Stimulated activated naive CD8-positive, alpha-beta T cell treated with anti-CD3 and anti-CD28 coated beads, Interleukin-15, amount 100 ng/mL, for 72 hours (primary cell): ENCODE measurements at regions not wholly inside any gene's neighbourhood (a gene's known extent, or its start where the extent isn't known, plus 50 kb on each side); places are given as distances from the start of the nearest gene placed in this dataset.
A peak's percentile ranks its signal among the peaks of the same experiment; 100 is the strongest.
"Not testable (repeated sequence)": the region's sequence is repeated elsewhere in the genome, so short reads cannot be mapped to it uniquely, and the experiment has no call there.

ENCODE experiments used
- ATAC-seq: fragments of 150-1000 bp; cut with Tn5 transposase; 2 replicates; pipeline ENCODE4 v1.10.0; 2021; ENCODE audit warnings: mild to moderate bottlenecking, moderate library complexity
- DNase-seq, 2 donors: peaks; one replicate each; pipeline ENCODE4 v3.0.0; 2021 to 2022
- H3K27ac Mint-ChIP-seq, 2 donors: one replicate each; pipeline ENCODE4 v1.8.0; 2022; ENCODE audit warnings: mild to moderate bottlenecking in 2 of 2, mixed read lengths in 2 of 2, moderate library complexity in 2 of 2
- H3K27me3 Mint-ChIP-seq: one replicate; pipeline ENCODE4 v1.8.0; 2022; ENCODE audit warnings: mixed read lengths
- H3K4me1 Mint-ChIP-seq: one replicate; pipeline ENCODE4 v1.8.0; 2022; ENCODE audit warnings: mild to moderate bottlenecking, mixed read lengths
- H3K4me3 Mint-ChIP-seq, 2 donors: one replicate each; pipeline ENCODE4 v1.8.0; 2022; ENCODE audit warnings: mild to moderate bottlenecking in 2 of 2, mixed read lengths in 2 of 2, moderate library complexity in 1 of 2
- H3K9me3 Mint-ChIP-seq, 2 donors: one replicate each; pipeline ENCODE4 v1.8.0; 2022; ENCODE audit warnings: mixed read lengths in 2 of 2

- no peaks in the 10 kb centered on the region for H3K9me3 Mint-ChIP-seq
- peak overlapping the region; percentile 85 to 90 for H3K27ac Mint-ChIP-seq
- DNase-seq = peak; percentile 32 to 35
- peak overlapping the region; percentile 37 to 60 for H3K4me3 Mint-ChIP-seq
- no peaks in the 10 kb centered on the region for H3K27me3 Mint-ChIP-seq
- H3K4me1 Mint-ChIP-seq = peaks cover 42% of the 10 kb centered on the region
- ATAC-seq = peak; percentile 79
Observed at GRCh38 chr1:228938537-228938901, 203.2 kb downstream of the RHOU start.

GRCh38 chr1:228939001-228939691 is 203.9 kb downstream of the RHOU start:
- no peaks in the 10 kb centered on the region for H3K27me3 Mint-ChIP-seq
- H3K4me1 Mint-ChIP-seq = peaks cover 42% of the 10 kb centered on the region
- DNase-seq (no peak), ATAC-seq (no peak)
- no peaks in the 10 kb centered on the region for H3K9me3 Mint-ChIP-seq
- no peak overlapping the region for H3K4me3 Mint-ChIP-seq
- H3K27ac Mint-ChIP-seq = peak overlapping the region in 1 of 2 donors; percentile 90

GRCh38 chr1:228939881-228940392 is 204.7 kb downstream of the RHOU start:
- H3K27me3 Mint-ChIP-seq = no peaks in the 10 kb centered on the region
- no peak for DNase-seq
- H3K9me3 Mint-ChIP-seq = no peaks in the 10 kb centered on the region
- H3K27ac Mint-ChIP-seq = no peak overlapping the region
- H3K4me3 Mint-ChIP-seq = no peak overlapping the region
- peaks cover 42% of the 10 kb centered on the region for H3K4me1 Mint-ChIP-seq
- no peak for ATAC-seq

GRCh38 chr1:228940526-228940925 is 205.2 kb downstream of the RHOU start:
- no peaks in the 10 kb centered on the region for H3K9me3 Mint-ChIP-seq
- peaks cover 41% of the 10 kb centered on the region for H3K4me1 Mint-ChIP-seq
- DNase-seq = no peak
- no peak for ATAC-seq
- no peak overlapping the region for H3K27ac Mint-ChIP-seq
- no peak overlapping the region for H3K4me3 Mint-ChIP-seq
- H3K27me3 Mint-ChIP-seq = no peaks in the 10 kb centered on the region

- Mint-ChIP-seq H3K4me3 (no peak overlapping the region), H3K9me3 (no peaks in the 10 kb centered on the region), H3K4me1 (peaks cover 37% of the 10 kb centered on the region), H3K27ac (no peak overlapping the region), H3K27me3 (no peaks in the 10 kb centered on the region)
- ATAC-seq (no peak), DNase-seq (no peak)
Observed at GRCh38 chr1:228940926-228941325, 205.6 kb downstream of the RHOU start.

- DNase-seq (no peak), ATAC-seq (no peak)
- H3K27me3 Mint-ChIP-seq = no peaks in the 10 kb centered on the region
- peaks cover 30% of the 10 kb centered on the region for H3K4me1 Mint-ChIP-seq
- no peaks in the 10 kb centered on the region for H3K9me3 Mint-ChIP-seq
- no peak overlapping the region for H3K4me3 Mint-ChIP-seq
- H3K27ac Mint-ChIP-seq = no peak overlapping the region
Observed at GRCh38 chr1:228941666-228942065, 206.4 kb downstream of the RHOU start.

- ATAC-seq = no peak
- no peaks in the 10 kb centered on the region for H3K9me3 Mint-ChIP-seq
- no peak for DNase-seq
- H3K27ac Mint-ChIP-seq = no peak overlapping the region
- no peak overlapping the region for H3K4me3 Mint-ChIP-seq
- peaks cover 12% of the 10 kb centered on the region for H3K4me1 Mint-ChIP-seq
- H3K27me3 Mint-ChIP-seq = no peaks in the 10 kb centered on the region
Observed at GRCh38 chr1:228943436-228943835, 208.2 kb downstream of the RHOU start.

GRCh38 chr1:228944296-228944695 is 209.0 kb downstream of the RHOU start:
- Mint-ChIP-seq H3K9me3 (no peaks in the 10 kb centered on the region), H3K4me1 (peaks cover 4% of the 10 kb centered on the region), H3K27ac (no peak overlapping the region), H3K4me3 (no peak overlapping the region), H3K27me3 (no peaks in the 10 kb centered on the region)
- ATAC-seq (no peak), DNase-seq (no peak)

- H3K4me3 Mint-ChIP-seq = no peak overlapping the region
- no peak for ATAC-seq
Observed at GRCh38 chr1:228944935-228945371, 209.7 kb downstream of the RHOU start.

GRCh38 chr1:228945885-228946284 is 210.6 kb downstream of the RHOU start:
- H3K27ac Mint-ChIP-seq = no peak overlapping the region
- H3K27me3 Mint-ChIP-seq = no peaks in the 10 kb centered on the region
- no peaks in the 10 kb centered on the region for H3K9me3 Mint-ChIP-seq
- ATAC-seq (no peak), DNase-seq (no peak)
- H3K4me1 Mint-ChIP-seq = no peaks in the 10 kb centered on the region
- no peak overlapping the region for H3K4me3 Mint-ChIP-seq

More at GRCh38 chr1:228944935-228945371, 209.7 kb downstream of the RHOU start:
- DNase-seq = no peak
- H3K4me1 Mint-ChIP-seq = no peaks in the 10 kb centered on the region
- no peaks in the 10 kb centered on the region for H3K27me3 Mint-ChIP-seq
- H3K27ac Mint-ChIP-seq = no peak overlapping the region
- no peaks in the 10 kb centered on the region for H3K9me3 Mint-ChIP-seq

- not testable (repeated sequence) for ATAC-seq, H3K27ac Mint-ChIP-seq, H3K9me3 Mint-ChIP-seq, H3K4me3 Mint-ChIP-seq, DNase-seq, H3K4me1 Mint-ChIP-seq, H3K27me3 Mint-ChIP-seq
Observed at GRCh38 chr1:228949617-228950016, 214.3 kb downstream of the RHOU start.

GRCh38 chr1:228953207-228953606 is 217.9 kb downstream of the RHOU start:
- Mint-ChIP-seq H3K4me3 (no peak overlapping the region), H3K9me3 (peaks cover 0 to 8% of the 10 kb centered on the region in 2 donors), H3K27me3 (no peaks in the 10 kb centered on the region), H3K4me1 (no peaks in the 10 kb centered on the region), H3K27ac (no peak overlapping the region)
- DNase-seq (no peak), ATAC-seq (no peak)

- H3K27ac Mint-ChIP-seq, H3K4me1 Mint-ChIP-seq, DNase-seq, ATAC-seq, H3K4me3 Mint-ChIP-seq, H3K9me3 Mint-ChIP-seq, H3K27me3 Mint-ChIP-seq: not testable (repeated sequence)
Observed at GRCh38 chr1:228953808-228954207, 218.5 kb downstream of the RHOU start.

- Mint-ChIP-seq H3K27ac (no peak overlapping the region), H3K27me3 (no peaks in the 10 kb centered on the region), H3K4me1 (no peaks in the 10 kb centered on the region), H3K4me3 (no peak overlapping the region), H3K9me3 (peaks cover 0 to 8% of the 10 kb centered on the region in 2 donors)
- DNase-seq (no peak), ATAC-seq (no peak)
Observed at GRCh38 chr1:228955691-228956090, 220.4 kb downstream of the RHOU start.

- Mint-ChIP-seq H3K9me3 (peaks cover 0 to 8% of the 10 kb centered on the region in 2 donors), H3K4me1 (no peaks in the 10 kb centered on the region), H3K27ac (no peak overlapping the region), H3K27me3 (no peaks in the 10 kb centered on the region), H3K4me3 (no peak overlapping the region)
- ATAC-seq = no peak
- no peak for DNase-seq
Observed at GRCh38 chr1:228956864-228957263, 221.6 kb downstream of the RHOU start.

GRCh38 chr1:228957535-228957934 is 222.3 kb downstream of the RHOU start:
- Mint-ChIP-seq H3K27me3 (no peaks in the 10 kb centered on the region), H3K4me1 (no peaks in the 10 kb centered on the region), H3K4me3 (no peak overlapping the region)

GRCh38 chr1:228958121-228958520 is 222.8 kb downstream of the RHOU start:
- ATAC-seq (no peak), DNase-seq (no peak)
- H3K4me1 Mint-ChIP-seq = no peaks in the 10 kb centered on the region
- H3K9me3 Mint-ChIP-seq = peaks cover 0 to 8% of the 10 kb centered on the region in 2 donors
- no peaks in the 10 kb centered on the region for H3K27me3 Mint-ChIP-seq
- H3K27ac Mint-ChIP-seq = no peak overlapping the region
- no peak overlapping the region for H3K4me3 Mint-ChIP-seq

More at GRCh38 chr1:228957535-228957934, 222.3 kb downstream of the RHOU start:
- ATAC-seq (no peak), DNase-seq (no peak)
- Mint-ChIP-seq H3K27ac (no peak overlapping the region), H3K9me3 (peaks cover 0 to 8% of the 10 kb centered on the region in 2 donors)
